ENCODE measurements at regions not wholly inside any gene's neighbourhood (a gene's known extent, or its start where the extent isn't known, plus 50 kb on each side); places are given as distances from the start of the nearest gene placed in this dataset.

DNA sequence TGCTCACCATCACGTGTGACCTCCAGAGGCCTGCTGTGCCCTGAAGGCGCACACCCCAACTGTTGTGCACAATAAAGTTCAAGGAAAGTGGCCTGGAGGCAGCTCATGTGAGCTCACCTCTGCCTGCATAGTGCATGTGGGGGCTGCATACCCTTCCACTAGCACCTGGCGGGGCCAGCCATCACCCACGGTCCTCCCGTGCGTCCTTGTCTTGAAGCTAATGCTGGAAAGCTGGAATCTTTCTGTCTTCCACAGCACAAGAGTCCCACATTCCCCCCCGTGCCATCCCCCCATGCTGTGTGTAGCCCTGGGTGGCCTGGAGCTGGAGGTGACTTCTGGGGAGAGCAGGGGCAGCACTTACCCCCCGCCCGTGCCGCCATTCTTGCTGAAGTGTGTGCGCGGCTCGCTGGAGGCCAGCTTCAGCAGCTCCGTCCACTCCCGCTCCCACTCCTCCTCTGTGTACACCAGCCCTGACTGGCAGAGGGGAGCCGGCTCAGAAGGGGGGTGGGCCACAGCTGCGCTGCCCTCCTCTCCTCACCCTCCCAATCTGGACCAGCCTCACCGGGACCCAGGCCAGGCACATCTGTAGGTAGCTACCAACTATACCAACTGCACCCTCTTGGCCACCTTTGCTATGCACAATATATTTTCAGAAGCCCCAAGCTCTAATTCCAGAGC is 199.5 kb downstream of the KLF13 start:
- DNase-seq (ENCODE audit: low read depth) = no peak
- H3K4me3 ChIP-seq (ENCODE audit: low read depth, low read length) = no peak overlapping the region
- TF ChIP-seq, protein P1, sequence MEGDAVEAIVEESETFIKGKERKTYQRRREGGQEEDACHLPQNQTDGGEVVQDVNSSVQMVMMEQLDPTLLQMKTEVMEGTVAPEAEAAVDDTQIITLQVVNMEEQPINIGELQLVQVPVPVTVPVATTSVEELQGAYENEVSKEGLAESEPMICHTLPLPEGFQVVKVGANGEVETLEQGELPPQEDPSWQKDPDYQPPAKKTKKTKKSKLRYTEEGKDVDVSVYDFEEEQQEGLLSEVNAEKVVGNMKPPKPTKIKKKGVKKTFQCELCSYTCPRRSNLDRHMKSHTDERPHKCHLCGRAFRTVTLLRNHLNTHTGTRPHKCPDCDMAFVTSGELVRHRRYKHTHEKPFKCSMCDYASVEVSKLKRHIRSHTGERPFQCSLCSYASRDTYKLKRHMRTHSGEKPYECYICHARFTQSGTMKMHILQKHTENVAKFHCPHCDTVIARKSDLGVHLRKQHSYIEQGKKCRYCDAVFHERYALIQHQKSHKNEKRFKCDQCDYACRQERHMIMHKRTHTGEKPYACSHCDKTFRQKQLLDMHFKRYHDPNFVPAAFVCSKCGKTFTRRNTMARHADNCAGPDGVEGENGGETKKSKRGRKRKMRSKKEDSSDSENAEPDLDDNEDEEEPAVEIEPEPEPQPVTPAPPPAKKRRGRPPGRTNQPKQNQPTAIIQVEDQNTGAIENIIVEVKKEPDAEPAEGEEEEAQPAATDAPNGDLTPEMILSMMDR (IDR thresholded peaks at IDR 0.05; ENCODE audit: insufficient read depth, low read depth, low read length, missing control alignments) = no peak

DNA sequence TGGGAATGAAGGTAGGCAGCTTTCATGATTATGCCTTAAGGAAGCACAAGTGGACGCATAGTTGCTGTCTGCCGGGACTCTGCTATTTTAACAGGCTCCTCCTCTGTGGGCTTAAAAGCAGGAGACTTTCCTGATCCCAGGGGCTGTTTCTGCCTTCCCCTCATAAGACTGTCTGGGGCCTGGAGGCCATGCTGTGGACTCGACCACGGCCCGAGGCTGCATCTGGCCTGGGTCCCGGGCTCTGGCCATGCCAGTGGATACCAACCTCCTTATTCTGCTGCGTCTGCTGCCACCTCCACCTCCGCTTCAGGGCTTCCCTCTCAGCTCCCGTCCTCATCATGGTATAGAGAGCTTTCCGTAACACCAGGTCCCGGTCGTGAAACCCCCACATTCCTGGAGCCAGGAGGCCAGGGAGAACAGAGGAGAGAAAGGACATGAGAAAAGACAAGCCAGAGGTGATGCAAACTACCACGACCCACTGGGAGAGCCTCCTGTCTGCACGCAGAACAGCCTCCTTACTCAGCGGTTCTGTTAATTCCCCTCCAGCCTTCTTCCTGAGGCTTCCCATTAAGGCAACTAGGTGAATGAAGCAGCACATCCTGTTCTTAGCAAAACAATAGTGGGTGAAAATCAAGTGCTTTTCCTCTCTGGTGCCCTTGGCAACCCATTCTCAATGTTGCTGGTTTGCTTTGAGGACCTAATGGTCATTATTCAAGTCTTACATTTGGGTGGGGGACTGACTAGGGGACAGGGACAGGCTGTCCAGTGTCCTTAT is 200.5 kb downstream of the KLF13 start:
- no peak overlapping the region for H3K4me3 ChIP-seq (ENCODE audit: low read depth, low read length)
- no peak for DNase-seq (ENCODE audit: low read depth)
- TF ChIP-seq, protein P1 (IDR thresholded peaks at IDR 0.05; ENCODE audit: insufficient read depth, low read depth, low read length, missing control alignments) = no peak

DNA sequence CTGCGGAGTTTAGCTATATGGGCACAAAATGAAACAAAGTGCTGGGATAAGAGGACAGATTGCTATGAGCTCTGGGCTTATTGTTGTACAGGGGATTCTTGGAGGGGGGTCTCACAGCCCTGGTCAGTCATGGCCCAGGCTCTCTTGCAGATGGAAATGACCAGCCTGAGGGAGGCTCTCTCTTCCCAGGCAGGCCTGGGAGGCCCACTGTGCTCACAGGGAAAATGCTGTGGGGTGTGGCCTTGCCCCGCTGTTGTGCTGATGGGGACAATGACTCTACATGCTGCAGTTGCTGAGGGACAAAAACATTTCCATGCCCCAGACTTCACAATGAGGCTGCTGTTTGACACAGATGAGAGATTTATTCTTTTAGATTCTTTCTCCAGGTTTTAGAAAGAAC is 202.2 kb downstream of the KLF13 start:
- TF ChIP-seq, protein P1 (IDR thresholded peaks at IDR 0.05; ENCODE audit: insufficient read depth, low read depth, low read length, missing control alignments) = no peak
- no peak for DNase-seq (ENCODE audit: low read depth)
- no peak overlapping the region for H3K4me3 ChIP-seq (ENCODE audit: low read depth, low read length)

DNA sequence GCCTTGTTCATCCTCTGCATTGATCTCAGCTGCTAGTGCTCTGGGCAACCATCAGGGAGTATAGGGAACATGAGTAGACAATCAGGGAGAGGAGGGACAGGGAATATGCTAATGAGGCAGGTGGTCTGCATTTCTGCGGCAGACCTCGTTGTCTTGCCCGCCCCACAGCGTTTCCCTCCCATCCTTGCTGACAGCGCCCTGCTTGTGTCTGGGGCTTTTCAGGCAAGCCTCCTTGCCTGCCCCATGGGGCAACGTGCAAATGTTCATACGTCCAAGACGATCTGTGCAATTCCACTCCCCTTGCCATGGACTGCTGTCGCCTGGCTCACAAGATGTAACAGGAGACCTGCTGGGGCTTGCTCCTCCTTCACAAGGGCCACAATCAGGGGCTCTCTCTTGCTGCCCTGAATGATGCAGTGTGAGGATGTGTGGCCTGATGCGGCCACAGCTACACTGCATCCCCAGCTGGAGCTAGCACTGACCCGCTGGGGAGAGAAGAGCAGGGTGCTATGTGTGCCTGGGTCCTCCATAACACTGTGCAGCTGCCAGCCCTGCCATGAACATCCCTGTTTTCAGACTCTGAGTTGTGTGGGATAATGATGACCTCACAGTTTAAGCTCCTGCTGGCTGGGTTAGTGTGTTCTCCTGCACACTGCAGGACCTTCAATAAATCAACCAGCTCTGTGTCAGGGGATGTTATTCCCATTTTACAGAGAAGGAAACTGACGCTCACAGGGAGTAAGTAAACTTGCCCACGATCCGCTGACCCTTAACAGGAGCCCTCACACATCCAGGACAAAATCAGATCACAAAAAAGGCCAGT is 211.3 kb downstream of the KLF13 start:
- TF ChIP-seq, protein P1 (IDR thresholded peaks at IDR 0.05; ENCODE audit: insufficient read depth, low read depth, low read length, missing control alignments) = no peak
- no peak for DNase-seq (ENCODE audit: low read depth)
- H3K4me3 ChIP-seq (ENCODE audit: low read depth, low read length) = no peak overlapping the region

DNA sequence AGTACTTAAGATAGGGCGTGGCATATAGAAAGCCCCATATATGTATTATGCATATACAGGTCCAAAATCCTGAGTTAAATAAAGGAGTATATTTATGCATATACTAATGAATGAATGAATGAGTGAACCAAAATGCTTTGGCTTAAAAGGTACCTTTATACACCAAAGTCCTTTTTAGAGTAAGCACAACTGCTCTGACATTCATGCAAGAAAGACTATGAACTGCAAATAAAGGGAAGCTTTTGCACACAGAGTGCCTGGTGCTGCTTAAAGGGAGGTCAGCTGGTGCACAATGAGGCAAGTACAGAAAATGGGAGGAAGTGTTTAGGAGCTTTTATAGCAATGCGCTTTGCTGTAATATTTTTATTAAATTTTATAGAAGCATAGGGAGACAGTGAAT is 214.0 kb downstream of the KLF13 start:
- TF ChIP-seq, protein P1 (IDR thresholded peaks at IDR 0.05; ENCODE audit: insufficient read depth, low read depth, low read length, missing control alignments) = no peak
- no peak overlapping the region for H3K4me3 ChIP-seq (ENCODE audit: low read depth, low read length)
- DNase-seq (ENCODE audit: low read depth) = no peak

DNA sequence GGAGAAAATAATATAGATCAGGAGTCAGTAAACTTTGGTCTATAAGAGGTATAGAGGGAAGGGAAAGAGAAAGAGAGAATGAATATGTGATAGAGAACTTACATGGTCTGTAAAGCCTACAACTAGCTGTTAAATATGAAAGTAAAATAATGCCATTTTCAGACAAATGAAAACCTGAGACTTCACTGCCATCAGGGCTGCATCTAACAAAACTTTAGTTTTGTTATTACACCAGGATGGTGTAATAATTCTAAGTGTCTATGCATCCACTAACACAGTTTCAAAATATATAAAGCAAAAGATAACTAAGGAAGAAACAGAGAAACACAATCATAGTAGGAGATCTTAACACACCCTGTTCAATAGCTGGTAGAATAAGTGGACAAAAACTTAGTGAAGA is 217.7 kb downstream of the KLF13 start:
- no peak overlapping the region for H3K4me3 ChIP-seq (ENCODE audit: low read depth, low read length)
- TF ChIP-seq, protein P1 (IDR thresholded peaks at IDR 0.05; ENCODE audit: insufficient read depth, low read depth, low read length, missing control alignments) = no peak

More for the DNA sequence above, 217.7 kb downstream of the KLF13 start:
- no peak for DNase-seq (ENCODE audit: low read depth)
